Anterior cingulate cortex (tissue), 58 donors: ENCODE measurements at regions not wholly inside any gene's neighbourhood (a gene's known extent, or its start where the extent isn't known, plus 50 kb on each side); places are given as distances from the start of the nearest gene placed in this dataset.
"Not testable (repeated sequence)": the region's sequence is repeated elsewhere in the genome, so short reads cannot be mapped to it uniquely, and the experiment has no call there.

Source experiments
- DNase-seq, 58 donors: peaks; one replicate each; lab custom pipeline; 2025; lab: John Stamatoyannopoulos, UW

GRCh38 chr6:167227984-167228383 is 63.1 kb upstream of the UNC93A start:
- no peak for DNase-seq

DNA sequence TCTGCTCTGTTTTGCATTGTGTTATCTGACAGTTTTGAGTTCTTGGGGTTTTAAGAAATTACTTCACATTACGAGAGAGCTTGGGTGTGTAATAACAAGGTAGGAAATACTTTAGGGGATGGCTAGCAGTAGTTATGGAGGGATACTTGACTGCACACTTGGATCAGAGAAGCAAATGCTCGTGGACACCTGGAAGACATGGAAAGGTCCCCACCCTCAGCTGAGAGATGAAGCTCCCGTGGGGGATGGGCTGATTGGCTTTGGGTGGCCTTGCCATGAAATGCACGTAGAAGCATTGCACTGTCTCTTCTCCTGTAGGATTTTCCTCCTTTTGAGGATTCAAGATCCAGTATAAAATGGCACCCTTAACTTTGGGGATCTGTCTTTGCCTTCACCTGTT is 61.5 kb upstream of the UNC93A start:
- no peak for DNase-seq

DNA sequence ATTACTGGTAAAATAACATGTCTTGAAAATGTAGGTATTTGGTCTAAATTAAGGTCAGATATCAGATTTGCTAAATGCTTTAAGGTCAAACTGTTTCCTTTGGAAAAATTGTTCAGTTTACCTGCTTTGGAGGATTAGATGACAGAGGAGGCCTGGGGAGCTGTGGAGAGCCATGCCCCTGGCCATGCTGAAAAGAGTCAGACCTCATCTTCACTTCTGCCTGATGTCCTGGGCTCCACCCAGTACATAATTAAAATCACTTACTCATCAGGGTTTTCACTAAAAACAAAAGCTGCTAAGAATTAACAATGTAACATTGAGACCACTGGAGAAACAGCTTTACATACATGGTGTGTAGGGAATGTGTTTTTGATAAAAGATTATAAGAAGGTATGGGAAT is 60.8 kb upstream of the UNC93A start:
- DNase-seq = no peak

DNA sequence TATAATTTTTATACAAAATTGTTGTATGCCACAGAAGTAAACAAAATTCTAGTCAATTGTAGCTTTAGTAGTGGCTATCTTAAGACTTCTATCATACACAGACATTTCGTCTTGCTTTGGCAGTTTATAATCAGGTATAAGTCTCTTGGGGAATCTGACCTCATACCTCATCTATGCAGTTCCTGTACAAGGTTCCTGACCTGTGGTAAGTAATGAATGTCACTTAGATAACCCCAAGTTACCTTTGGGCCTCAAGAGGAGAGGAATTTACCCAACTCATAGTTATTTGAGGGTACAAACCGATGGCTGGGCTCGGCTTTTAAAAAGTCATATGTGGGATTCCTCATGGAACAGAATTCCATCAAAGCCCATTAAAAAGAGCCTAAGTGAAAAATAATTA is 58.8 kb upstream of the UNC93A start:
- DNase-seq = no peak

- no peak for DNase-seq
These were observed 57.6 kb upstream of the UNC93A start for GRCh38 chr6:167233490-167233889.

GRCh38 chr6:167234576-167234975 is 56.5 kb upstream of the UNC93A start:
- DNase-seq = not testable (repeated sequence)

GRCh38 chr6:167235005-167235404 is 56.1 kb upstream of the UNC93A start:
- no peak for DNase-seq

DNA sequence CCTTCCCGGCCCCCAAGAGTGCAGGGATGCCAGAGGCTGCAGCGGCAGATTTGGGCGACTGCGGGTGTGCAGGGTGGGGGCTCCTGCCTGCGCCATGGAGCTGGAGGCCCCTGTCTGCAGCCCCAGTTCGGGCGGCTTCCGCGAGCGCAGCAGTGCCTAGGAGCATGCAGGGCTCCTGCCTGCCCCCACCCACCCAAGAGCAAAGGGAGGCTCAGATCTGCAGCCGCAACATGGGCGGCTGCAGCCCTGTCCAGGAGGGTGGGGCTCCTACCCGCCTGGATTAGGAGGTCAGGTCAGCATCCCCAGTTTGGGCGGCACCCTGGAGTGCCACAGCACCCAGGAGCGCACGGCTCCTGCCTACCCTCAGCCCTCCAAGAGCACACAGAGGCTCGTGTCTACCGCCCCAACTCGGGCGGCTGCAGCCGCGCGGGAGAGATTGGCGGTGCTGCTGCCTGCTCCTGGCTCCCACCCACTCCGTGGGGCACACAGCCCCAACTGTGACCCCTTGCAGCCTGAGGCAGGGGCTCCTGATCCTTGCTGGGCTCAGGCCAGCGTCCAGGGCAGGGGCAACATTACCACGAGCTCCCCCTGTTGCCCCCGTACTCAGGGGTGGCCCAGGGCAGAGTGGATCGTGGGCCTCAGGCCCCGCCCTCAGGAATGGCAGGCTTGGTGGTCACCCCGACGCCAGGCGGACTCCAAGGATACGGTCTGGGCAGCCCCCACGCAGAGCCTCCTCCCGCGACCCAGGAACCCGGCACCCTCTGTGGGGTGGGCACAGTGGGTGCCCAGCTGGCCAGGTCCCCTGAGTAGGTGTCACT is 55.5 kb upstream of the UNC93A start:
- no peak for DNase-seq

DNA sequence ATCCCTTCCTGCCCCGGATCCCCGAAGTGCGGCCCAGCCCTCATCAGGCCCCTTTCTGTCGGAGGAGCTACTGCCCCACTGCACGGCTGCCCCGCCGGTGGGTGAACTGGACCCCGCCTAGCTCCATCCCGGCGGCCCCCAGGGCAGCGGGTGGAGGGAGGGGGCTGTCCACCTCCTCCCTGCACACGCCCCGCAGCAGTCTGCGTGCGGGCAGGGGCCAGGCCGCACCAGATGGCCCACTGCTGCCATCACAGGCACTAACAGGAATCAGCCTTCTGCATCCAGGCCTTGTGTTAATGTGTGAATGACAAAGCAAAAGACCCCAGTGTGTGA is 54.9 kb upstream of the UNC93A start:
- DNase-seq = no peak

- DNase-seq = no peak
These were observed 53.5 kb upstream of the UNC93A start for GRCh38 chr6:167237438-167238145.

DNA sequence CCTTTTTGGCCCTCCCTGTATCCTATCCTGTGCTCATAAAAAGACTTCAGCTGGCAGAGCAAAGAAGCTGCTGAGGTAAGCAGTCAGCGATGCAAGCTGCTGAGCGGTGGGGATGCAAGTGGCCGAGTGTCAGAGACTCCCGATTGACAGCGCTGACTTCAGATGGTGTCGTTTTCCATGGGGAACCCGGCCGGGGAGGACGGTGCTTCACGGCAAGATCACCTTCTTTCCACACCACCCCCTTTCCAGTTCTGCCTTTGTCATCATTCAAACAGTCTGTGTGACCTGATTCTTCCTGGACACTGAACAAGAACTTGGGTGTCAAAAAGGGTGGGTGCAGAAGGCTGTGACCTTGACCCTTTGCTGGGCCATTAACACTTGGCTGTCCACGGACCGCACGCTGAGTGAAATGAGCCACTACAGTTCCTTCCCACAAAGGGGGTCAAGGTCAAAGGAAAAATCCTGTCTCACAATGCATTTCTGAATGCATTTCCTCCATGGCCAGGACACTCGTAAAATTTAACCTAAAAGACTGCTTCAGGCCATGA is 52.9 kb upstream of the UNC93A start:
- no peak for DNase-seq

DNA sequence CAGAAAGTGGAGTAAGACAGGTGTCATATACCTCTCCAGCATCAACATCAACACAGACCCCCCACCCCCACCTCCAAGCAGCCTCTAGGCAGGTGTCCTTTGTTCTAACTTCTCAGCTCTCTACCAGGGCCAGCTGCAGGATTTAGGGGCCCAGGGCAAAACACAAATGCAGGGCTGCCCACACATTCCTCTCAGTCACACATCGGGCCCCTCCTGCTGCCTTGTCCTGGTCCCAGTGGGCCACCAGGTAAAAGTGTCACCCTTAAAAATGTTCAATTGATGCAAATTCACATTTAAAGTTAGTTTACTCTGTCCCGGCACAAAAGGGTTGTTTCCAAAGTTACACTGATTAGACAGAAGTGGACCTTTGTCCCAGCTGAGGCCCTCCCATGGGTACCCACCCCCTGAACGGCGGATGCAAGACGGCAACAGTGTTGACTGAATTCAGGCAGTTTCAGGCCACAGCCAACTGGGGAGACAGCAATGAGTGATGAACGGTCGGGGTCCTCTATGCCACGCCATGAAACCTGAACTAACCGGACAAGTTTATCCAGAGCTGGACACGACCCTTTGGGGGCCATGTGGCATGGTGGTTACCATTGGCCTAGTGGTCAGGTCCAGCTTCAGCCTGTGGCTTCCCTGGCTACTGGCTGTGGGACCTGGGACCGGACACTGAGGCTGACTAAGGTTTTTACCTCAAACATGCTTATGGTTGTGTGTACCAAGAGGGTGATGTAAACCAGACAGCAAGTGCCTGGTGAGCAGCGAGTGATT is 52.2 kb upstream of the UNC93A start:
- DNase-seq = no peak

DNA sequence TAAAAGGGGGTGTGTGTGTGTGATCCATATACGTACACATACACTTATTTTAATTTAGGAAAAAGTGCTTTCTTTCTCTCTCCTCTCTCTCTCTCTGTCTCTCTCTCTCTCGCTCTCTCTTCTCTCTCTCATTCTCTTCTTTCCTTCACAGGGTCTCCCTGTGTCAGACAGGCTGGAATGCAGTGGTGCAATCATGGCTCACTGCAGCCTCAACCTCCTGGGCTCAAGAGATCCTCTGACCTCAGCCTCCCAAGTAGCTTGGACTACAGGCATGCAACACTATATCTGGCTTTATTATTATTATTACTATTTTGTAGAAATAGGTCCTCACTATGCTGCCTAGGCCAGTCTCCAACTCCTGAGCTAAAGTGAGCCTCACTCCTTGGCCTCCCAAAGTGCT is 51.6 kb upstream of the UNC93A start:
- not testable (repeated sequence) for DNase-seq

GRCh38 chr6:167240034-167240541 is 51.0 kb upstream of the UNC93A start:
- no peak for DNase-seq
